ENCODE measurements at regions not wholly inside any gene's neighbourhood (a gene's known extent, or its start where the extent isn't known, plus 50 kb on each side); places are given as distances from the start of the nearest gene placed in this dataset.

- TF ChIP-seq POLR2AphosphoS5 (IDR thresholded peaks at IDR 0.05) (no peak), CTCF (IDR thresholded peaks at IDR 0.05) (no peak), POLR2A (IDR thresholded peaks at IDR 0.05) (no peak), EP300 (IDR thresholded peaks at IDR 0.05) (no peak)
Measured at GRCh38 chr5:96094904-96095303, 133.3 kb upstream of the ELL2 start.

All from gastroesophageal sphincter (tissue), 3 donors.